ENCODE measurements at regions not wholly inside any gene's neighbourhood (a gene's known extent, or its start where the extent isn't known, plus 50 kb on each side); places are given as distances from the start of the nearest gene placed in this dataset.

DNA sequence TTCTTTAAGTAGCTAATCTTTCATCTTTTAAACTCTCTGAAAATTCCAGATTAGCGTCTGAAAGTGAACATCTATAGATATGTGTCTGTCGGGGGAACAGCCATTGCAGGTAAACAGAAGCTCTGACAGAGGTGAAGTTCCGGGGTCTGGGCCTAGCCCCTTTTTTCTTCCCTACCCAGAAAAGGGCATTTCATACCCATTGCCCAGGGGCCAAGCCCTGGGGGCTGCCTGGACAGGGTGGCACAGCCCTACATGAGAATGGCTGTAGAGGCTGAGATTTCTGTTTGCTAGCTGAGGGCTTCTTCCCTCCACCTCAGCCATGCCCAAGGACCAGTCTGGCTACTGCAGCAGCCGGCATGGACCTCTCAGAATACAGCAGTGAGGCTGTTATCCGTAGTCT lies 327.0 kb upstream of the PLET1 start:
- DNase-seq (ENCODE audit: low read depth in 2 of 2): no peak

GRCh38 chr11:112588252-112588694 lies 327.6 kb upstream of the PLET1 start:
- peak in 1 of 2 donors; percentile 6 for DNase-seq (ENCODE audit: low read depth in 2 of 2)

GRCh38 chr11:112589155-112589554 lies 328.5 kb upstream of the PLET1 start:
- no peak for DNase-seq (ENCODE audit: low read depth in 2 of 2)

DNA sequence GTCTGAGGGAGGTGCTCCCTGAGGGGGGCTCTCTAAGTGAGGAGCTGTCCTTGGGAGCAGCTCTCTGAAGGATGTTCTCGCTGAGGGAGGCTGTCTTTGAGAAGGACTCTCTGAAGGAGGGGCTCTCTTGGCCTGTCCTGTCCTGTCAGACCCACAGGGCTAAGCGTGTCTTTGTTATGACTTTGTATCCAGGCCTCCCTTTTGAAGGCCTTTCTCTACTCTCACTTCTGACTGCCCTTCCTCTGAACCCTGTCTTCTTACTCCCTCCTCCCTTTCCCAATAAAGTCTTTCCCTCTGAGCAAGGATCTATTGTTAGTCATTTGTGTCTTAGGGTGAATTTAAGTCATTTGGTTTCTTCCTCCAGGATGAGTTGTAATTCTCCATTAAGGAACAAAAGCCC lies 330.1 kb upstream of the PLET1 start:
- no peak for DNase-seq (ENCODE audit: low read depth in 2 of 2)

DNA sequence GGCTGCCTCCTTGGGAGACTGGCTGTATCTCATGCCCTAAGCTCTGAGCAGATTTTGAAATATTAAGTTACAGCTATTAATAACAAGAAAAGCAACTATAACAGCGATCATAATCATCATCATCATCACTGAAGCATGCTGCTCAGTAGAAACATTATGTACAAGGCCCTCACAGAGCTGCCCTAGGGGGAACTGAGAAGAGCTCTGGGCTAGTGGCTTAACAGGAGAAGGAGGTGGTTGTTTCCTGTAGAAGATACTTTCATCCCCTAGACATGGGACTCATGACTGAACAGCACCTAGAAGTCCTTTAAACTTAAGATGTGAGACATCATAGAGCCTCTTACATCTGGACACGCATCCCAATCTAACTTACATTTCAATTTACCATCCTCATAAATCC lies 332.8 kb upstream of the PLET1 start:
- DNase-seq (ENCODE audit: low read depth in 2 of 2): no peak

GRCh38 chr11:112596324-112596723 lies 335.7 kb upstream of the PLET1 start:
- no peak for DNase-seq (ENCODE audit: low read depth in 2 of 2)

DNA sequence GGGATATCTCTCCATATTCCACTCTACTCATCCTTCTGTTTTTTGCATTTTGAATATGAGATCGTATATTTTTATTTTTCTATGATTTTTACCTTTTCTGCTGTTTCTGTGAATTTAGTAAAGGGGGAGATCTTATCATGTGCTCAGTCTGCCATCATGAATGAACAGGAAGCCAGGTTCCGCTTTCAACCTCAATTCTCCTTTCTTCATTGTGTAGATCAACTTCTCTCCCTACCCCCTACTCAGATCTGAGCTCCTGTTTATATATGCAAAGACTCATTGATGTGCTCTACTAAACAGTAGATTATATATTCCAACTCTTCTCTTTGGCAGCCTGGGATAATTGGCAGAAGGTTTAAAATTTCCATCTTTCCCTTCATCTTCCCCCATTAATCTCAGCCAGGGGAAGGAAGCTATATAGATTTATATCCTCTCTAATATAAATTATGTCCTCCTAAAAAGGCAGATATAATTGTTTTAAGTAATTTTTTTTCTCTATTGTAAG lies 336.7 kb upstream of the PLET1 start:
- DNase-seq (ENCODE audit: low read depth in 2 of 2): no peak

DNA sequence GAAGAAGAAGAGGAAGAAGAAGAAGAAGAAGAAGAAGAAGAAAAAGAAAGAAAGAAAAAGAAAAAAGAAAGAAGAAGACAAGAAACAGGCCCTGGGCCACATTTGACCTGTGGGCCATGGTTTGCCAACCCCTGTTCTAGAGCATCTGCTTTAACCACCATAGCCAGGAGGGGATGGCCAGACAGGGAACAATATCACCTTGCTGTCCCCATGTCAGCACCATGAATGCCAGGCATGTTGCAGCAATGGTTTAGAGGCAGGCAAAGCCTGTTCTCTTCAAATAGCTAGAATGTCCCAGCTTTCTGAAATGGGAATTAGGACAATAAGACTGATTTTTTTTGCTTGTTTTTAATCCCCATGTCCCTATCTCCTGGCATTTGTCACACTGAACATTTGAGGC lies 338.6 kb upstream of the PLET1 start:
- DNase-seq (ENCODE audit: low read depth in 2 of 2): no peak

DNA sequence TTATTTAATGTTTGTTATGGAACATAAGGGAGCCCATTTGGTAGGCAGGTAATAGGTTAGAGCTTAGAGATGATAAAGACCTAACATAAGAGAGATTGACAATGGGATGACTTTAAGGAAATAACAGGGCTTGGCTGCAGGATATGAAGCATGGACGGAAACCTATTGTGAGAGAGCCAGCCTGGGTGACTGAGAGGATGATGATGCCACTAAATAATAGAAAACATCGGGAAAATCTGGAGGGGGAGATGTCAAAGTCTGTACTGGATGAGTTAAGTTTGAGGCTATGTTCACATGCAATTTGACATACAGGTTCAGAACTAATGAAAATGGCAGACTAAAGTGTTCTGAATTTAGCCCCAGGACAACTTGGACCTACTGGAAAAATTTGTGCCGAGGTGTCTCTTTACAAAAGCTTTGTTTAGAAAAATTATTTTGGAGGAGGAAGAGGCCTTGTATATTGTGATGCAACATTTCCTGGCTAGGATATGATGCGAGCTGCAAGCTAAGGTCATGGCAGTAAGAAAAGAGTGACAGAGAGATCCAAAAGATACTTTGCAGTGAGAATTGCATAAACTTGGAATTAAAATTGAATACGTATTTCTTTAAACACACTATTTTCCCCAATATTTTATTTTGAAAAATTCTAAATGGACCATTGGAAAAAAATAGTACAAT lies 339.3 kb upstream of the PLET1 start:
- DNase-seq (ENCODE audit: low read depth in 2 of 2): no peak

DNA sequence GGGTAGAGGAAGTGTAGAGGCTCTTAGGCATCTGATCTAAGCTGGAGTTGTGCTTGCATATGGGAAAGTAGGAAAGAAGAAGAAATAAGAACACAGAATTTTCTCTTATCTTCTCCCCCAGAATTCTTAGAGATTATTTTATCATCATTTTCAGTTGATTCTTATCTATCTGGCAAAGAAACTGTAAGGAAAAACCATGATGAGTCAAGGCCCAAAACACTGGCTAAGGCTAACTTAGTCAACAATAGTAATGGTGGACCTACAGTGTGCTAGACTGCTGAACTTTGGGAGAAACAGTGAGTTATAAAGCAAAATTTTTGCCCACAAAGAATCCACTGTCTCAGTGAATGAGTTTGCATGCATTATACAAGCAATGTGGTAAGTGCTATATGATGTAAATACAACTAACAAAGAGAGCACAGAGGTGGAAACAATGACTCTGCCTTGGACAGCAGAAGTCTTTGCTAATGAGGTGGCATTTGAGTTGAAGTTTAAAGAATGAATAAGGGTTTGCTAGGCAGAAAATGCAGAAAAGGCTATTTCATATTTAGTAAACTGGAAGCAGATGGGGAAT lies 344.5 kb upstream of the PLET1 start:
- no peak for DNase-seq (ENCODE audit: low read depth in 2 of 2)

GRCh38 chr11:112606656-112607055 lies 346.0 kb upstream of the PLET1 start:
- no peak for DNase-seq (ENCODE audit: low read depth in 2 of 2)

DNA sequence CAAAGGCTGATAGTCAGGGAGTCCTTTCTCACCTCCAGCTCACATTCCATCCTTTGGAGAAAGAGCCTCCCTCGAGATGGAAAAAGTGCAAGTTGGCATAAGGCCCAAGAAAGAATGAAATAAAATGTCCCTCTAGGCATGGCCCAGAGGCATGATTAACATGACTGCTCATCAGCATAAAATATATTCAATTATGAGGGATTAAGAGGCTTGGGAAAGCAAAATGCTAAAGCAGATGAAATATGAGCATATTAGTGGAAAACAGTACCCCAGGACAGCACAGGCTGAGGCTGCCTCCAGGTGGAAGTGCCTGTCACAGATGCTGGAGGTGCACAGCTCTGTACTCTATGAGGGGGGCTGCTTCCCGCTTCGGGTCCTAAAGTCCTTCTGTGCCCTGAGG lies 347.8 kb upstream of the PLET1 start:
- no peak for DNase-seq (ENCODE audit: low read depth in 2 of 2)

GRCh38 chr11:112610494-112610893 lies 349.8 kb upstream of the PLET1 start:
- no peak for DNase-seq (ENCODE audit: low read depth in 2 of 2)

DNA sequence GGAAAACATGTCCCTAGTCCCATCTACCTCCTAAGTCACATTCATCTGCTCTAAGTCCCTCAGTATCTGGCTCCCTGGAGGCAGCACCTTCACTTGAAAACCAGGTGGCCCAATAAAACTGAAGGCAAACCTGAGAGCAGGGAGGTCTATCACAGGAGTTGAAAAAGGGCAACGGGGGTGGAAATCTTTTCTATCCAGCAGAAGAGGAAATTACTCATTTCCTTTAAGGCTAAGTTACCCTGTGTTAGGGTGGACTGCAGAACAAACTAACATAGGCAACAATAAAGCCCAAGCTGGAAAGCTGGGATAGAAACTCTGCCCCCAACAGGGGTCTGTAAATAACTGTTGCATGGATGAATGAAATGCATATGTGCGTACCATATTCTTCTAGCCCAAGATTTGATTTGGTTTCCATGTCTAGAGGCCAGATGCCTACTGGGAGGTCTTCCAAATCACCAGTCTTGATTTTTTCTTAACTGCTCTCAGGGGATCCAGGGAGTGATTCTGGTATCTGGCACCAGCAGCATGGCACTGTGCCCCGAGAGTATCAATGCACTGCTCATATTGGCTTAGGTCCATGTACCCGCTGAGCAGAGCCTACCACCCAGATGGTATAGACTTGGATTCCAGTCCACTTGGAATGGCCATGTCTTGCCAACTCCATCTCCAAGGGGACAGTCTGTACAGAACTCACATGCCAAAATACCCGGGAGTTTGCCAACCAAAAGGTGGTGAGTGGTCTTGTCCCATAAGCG lies 350.0 kb upstream of the NCAM1 start:
- no peak for DNase-seq (ENCODE audit: low read depth in 2 of 2)

DNA sequence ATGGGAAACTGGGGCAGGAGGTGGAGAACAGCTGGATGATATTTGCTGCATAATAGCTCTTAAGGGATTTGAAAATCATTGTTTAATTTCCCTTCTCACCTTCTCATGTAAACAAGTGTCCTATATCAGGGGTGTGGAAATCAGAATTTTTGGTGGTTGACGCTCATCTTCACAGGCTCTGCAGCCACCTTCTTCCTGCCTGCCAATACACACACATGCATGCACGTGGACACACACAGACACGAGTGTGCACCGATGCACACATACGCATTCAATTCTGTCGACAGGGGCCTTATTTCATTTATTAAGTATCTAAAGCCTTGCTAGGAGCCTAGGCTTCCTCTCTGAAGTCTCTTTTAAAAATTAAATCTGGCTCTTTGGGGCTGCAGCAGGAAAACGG lies 349.4 kb upstream of the NCAM1 start:
- DNase-seq (ENCODE audit: low read depth in 2 of 2): no peak

- no peak for DNase-seq (ENCODE audit: low read depth in 2 of 2)
Observed at GRCh38 chr11:112612250-112612849, 348.9 kb upstream of the NCAM1 start.

DNA sequence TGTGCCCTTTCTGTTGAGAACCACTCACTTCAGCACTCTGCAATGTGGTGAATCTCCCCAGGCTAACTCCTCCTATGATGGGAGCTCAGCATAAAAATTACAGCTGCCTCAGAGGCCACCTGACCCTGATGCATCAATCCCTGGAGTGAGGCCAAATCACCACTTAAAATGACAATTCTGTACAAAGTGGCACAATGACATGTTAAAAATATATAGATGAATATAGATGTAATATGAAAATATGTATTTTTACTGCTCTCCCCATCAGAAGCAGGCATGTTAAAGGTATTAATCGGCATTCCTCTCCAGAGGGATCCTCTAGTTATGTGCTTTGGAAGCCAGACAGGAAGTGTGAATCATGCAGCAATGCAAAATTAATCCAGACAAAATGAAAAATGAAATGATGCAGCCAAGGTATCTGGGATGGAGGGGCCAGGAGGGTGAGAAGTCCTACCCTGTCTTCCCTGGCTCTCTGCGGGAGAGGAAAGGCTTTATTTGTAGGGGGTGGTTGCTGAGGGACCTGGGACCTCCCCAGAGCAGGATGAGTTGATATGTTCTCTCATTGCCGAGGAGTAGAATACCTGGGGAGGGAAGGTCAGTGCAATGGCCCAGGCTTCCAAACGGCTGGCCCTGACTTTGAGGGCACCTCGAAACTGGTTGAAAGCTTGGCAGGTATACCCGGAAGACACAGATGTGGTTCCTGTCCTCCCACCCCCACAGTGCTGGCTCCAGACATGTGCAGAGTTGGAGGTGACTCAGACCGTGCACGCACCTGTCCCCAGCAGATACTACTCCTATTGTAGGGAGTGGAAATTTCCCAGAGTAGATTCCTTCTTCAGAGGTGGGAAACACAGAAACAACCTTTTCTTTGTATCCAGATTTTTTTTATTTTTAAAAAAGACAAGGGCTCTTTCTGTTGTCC lies 347.9 kb upstream of the NCAM1 start:
- no peak for DNase-seq (ENCODE audit: low read depth in 2 of 2)

DNA sequence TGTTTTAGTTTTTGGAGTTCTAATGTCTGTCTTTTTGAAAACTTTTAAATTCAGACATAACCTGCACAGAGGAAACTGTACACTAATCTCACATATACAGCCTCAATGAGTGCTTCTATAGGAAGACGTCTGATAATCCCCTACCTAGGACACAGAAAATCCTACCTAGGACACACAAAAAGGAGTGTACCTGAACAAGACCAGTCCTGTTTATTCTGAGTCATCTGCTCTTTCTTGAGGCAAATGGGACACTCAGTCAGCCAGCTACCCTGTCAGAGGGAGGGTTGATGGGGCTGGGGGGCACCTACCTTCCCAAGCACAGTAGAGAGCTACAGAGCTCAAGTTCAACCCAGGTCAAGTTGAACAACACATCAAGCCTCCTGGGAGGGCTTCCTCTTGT lies 346.6 kb upstream of the NCAM1 start:
- no peak for DNase-seq (ENCODE audit: low read depth in 2 of 2)

- DNase-seq (ENCODE audit: low read depth in 2 of 2): no peak
Observed at GRCh38 chr11:112615238-112615637, 346.0 kb upstream of the NCAM1 start.

DNA sequence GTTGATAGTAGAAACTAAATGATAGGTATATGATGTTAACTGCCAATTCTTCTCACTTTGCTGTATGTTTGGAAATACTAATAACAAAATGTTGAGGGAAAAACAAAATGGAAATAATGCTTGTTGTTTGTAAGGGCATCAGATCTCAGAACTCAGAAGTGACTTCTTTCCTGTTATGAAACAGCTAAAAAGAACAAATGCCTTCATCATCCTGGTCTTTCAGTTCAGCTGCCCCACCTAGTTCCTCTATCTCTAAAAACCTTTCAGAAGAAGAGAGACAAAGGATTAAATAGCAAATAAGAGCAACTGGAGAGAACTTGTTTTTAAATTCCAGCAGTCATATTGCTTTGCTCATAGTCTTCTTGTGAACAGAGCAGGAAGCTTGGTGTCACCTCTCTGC lies 345.3 kb upstream of the NCAM1 start:
- DNase-seq (ENCODE audit: low read depth in 2 of 2): no peak

DNA sequence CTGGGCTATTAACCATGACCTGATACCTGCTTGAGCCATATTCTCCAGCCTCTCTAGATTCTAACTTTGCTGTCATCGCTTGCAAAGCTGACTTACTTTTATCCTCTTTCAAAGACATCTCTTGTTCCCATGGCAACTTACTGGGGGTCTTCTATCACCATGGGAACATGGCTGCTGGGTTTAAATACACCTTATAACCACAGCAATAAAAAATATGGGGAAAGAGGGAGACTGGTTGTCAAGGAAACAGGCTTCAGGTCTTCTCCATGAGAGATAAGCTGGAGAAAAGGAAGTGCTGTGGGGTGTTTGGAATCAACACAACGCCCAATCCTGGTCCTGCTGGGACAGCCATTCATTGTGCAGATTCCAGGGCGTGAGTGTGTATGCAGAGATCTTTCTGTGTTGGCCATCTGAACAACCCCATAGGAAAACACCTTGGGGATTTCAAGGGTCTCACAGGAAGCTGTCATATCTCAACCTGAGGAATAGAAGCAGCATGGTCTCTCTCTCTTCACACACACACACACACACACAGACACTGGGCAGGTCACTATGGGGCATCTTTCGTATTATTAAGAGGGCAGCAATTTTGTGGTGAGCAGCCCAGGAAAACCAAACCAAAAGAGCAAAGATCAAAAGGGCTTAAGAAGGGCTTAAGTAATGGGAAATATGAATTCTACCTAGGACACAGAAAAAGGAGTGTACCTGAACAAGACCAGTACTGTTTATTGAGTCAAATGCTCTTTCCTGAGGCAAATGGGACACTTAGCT lies 344.7 kb upstream of the NCAM1 start:
- DNase-seq (ENCODE audit: low read depth in 2 of 2): no peak
